GM23338 (cell line): ENCODE measurements at regions not wholly inside any gene's neighbourhood (a gene's known extent, or its start where the extent isn't known, plus 50 kb on each side); places are given as distances from the start of the nearest gene placed in this dataset.

ENCODE experiments used
- ATAC-seq: fragments of 200-7000 bp; cut with Tn5 transposase; 3 replicates; pipeline ENCODE4 v1.9.1; 2020
- DNase-seq: peaks from one replicate; pipeline ENCODE4 v3.0.0-alpha.2; 2015; ENCODE audit warnings: low spot score
- H2AFZ ChIP-seq: fragments of 200-600 bp; sonication (generic); 2 replicates; pipeline ENCODE4 v1.8.0; 2016; ENCODE audit warnings: antibody characterized with exemption, mild to moderate bottlenecking, moderate library complexity
- H3F3A ChIP-seq: fragments of 200-600 bp; sonication (generic); replicated peaks from 2 replicates; pipeline ENCODE4 v1.8.0; 2017; ENCODE audit warnings: antibody characterized with exemption, mixed run types, low read depth
- H3K27ac ChIP-seq: fragments of 200-600 bp; sonication (generic); 2 replicates; pipeline ENCODE4 v1.6.1; 2016; ENCODE audit warnings: low read depth
- H3K27me3 ChIP-seq: fragments of 200-600 bp; sonication (generic); 2 replicates; pipeline ENCODE4 v1.8.0; 2016; ENCODE audit warnings: mild to moderate bottlenecking, mixed run types, moderate library complexity; ENCODE audit not compliant: insufficient read depth
- H3K36me3 ChIP-seq: fragments of 200-600 bp; sonication (generic); 2 replicates; pipeline ENCODE4 v1.8.0; 2016; ENCODE audit warnings: mild to moderate bottlenecking; ENCODE audit not compliant: insufficient read depth
- H3K4me1 ChIP-seq: fragments of 200-600 bp; sonication (generic); 2 replicates; pipeline ENCODE4 v1.8.0; 2016; ENCODE audit warnings: mild to moderate bottlenecking, moderate library complexity; ENCODE audit not compliant: insufficient read depth
- H3K4me2 ChIP-seq: fragments of 200-600 bp; sonication (generic); 2 replicates; pipeline ENCODE4 v1.7.1; 2017; ENCODE audit warnings: mixed run types
- H3K4me3 ChIP-seq: fragments of 200-600 bp; sonication (generic); 2 replicates; pipeline ENCODE4 v1.6.1; 2016; ENCODE audit warnings: mixed run types
- H3K79me2 ChIP-seq: fragments of 200-600 bp; sonication (generic); replicated peaks from 2 replicates; pipeline ENCODE4 v1.8.0; 2017; ENCODE audit warnings: mild to moderate bottlenecking; ENCODE audit not compliant: insufficient read depth
- H3K9me2 ChIP-seq: fragments of 200-600 bp; sonication (generic); 2 replicates; pipeline ENCODE4 v1.8.0; 2017; ENCODE audit not compliant: insufficient read depth
- H4K20me1 ChIP-seq: fragments of 200-600 bp; sonication (generic); replicated peaks from 2 replicates; pipeline ENCODE4 v1.8.0; 2017; ENCODE audit warnings: mild to moderate bottlenecking; ENCODE audit not compliant: insufficient read depth
- H3K27ac Mint-ChIP-seq: 2 replicates; pipeline ENCODE4 v1.8.0; 2020; ENCODE audit warnings: inconsistent platforms, mild to moderate bottlenecking, moderate library complexity, mixed read lengths
- H3K27me3 Mint-ChIP-seq: 3 replicates; pipeline ENCODE4 v1.8.0; 2022; ENCODE audit warnings: low read depth, mild to moderate bottlenecking, moderate library complexity, mixed read lengths, inconsistent platforms; ENCODE audit not compliant: insufficient read depth, poor library complexity
- H3K36me3 Mint-ChIP-seq: 3 replicates; pipeline ENCODE4 v1.8.0; 2021; ENCODE audit warnings: low read depth, mild to moderate bottlenecking, inconsistent platforms, moderate library complexity, mixed read lengths
- H3K4me1 Mint-ChIP-seq: 3 replicates; pipeline ENCODE4 v1.8.0; 2020; ENCODE audit warnings: mild to moderate bottlenecking, inconsistent platforms, mixed read lengths
- H3K4me3 Mint-ChIP-seq: 3 replicates; pipeline ENCODE4 v1.8.0; 2021; ENCODE audit warnings: moderate library complexity, mild to moderate bottlenecking, inconsistent platforms, mixed read lengths
- H3K9me3 Mint-ChIP-seq: 3 replicates; pipeline ENCODE4 v1.8.0; 2020; ENCODE audit warnings: moderate library complexity, mild to moderate bottlenecking, inconsistent platforms, mixed read lengths
- EZH2phosphoT487 ChIP-seq: fragments of 200-600 bp; sonication (generic); IDR thresholded peaks from one replicate; pipeline ENCODE4 v1.8.1; 2018; ENCODE audit warnings: antibody characterized with exemption; ENCODE audit not compliant: unreplicated experiment
- JUNB ChIP-seq: IDR thresholded peaks from one replicate; pipeline ENCODE4 v1.6.1; 2016; ENCODE audit warnings: antibody characterized with exemption; ENCODE audit not compliant: unreplicated experiment
- NANOG ChIP-seq: IDR thresholded peaks from 2 replicates; pipeline ENCODE4 v1.6.1; 2016; ENCODE audit warnings: antibody characterized with exemption, borderline replicate concordance
- POLR2AphosphoS5 ChIP-seq: IDR thresholded peaks from 2 replicates; pipeline ENCODE4 v1.6.1; 2016; ENCODE audit warnings: antibody characterized with exemption, low read depth
- STAT1 ChIP-seq: IDR thresholded peaks from one replicate; pipeline ENCODE4 v1.6.1; 2016; ENCODE audit warnings: antibody characterized with exemption; ENCODE audit not compliant: unreplicated experiment
- ZNF331 ChIP-seq: fragments of 250-450 bp; sonication (Bioruptor Pico); IDR thresholded peaks from 2 replicates; pipeline ENCODE4 v1.5.0; 2020; ENCODE audit warnings: low read depth, mild to moderate bottlenecking, moderate library complexity
- TF ChIP-seq, protein P1 (sequence below): IDR thresholded peaks from one replicate; pipeline ENCODE4 v1.6.1; 2018; ENCODE audit warnings: antibody characterized with exemption; ENCODE audit not compliant: unreplicated experiment
- TF ChIP-seq, protein P2 (sequence below), 2 experiments: fragments of 200-600 bp in 1 of 2; sonication (generic) in 1 of 2; conservative IDR thresholded peaks; 2 replicates each; pipeline versions ENCODE4 v1.5.1 to v1.6.1; 2016 to 2017; ENCODE audit warnings: antibody characterized with exemption in 2 of 2, low read depth in 2 of 2, mild to moderate bottlenecking in 2 of 2, moderate library complexity in 1 of 2
- TF ChIP-seq, protein P3 (sequence below): fragments of 250-450 bp; sonication (Bioruptor Pico); IDR thresholded peaks from 2 replicates; pipeline ENCODE4 v1.5.0; 2020; ENCODE audit warnings: mild to moderate bottlenecking, moderate library complexity

DNA sequence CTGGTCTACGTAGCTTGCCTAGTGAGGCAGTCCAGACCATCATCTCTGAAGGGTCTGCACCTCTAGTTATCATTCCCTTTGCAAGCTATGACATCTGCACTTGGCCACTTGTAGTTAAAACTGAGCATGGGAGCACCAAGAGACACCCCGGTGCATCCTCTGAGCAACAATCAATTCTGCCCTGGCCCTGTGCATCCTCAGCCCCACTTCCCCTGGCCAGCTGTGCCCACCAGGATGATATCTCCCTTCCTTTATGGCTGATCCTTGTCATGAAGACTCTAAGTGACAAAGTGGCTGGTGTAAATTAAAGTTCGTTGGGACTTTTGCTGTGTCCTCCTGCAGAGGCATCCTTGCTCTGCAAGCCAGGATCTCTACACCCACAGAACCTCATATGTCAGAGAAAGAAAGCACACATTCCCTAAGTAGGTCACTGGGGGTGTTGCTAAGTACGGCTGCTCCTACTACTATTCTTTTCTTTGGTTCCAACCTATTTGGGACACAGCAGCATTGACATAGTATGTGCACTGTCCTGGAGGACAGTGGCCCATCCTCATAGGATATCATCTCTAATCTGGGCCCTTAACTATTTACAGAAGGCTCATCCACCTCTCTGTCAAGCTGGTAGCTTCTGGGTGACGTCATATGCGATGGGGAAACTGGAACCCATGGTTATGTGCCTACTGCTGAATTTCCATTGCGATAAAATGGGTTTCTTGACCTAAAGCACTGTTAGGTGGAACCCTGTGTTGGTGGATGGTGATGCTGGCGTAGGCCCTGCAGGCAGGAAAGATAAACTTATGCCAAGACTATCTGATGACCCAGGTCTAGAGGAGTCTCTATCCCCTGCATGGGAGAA is 384.3 kb upstream of the ID2 start (continued):
- TF ChIP-seq, protein P1, sequence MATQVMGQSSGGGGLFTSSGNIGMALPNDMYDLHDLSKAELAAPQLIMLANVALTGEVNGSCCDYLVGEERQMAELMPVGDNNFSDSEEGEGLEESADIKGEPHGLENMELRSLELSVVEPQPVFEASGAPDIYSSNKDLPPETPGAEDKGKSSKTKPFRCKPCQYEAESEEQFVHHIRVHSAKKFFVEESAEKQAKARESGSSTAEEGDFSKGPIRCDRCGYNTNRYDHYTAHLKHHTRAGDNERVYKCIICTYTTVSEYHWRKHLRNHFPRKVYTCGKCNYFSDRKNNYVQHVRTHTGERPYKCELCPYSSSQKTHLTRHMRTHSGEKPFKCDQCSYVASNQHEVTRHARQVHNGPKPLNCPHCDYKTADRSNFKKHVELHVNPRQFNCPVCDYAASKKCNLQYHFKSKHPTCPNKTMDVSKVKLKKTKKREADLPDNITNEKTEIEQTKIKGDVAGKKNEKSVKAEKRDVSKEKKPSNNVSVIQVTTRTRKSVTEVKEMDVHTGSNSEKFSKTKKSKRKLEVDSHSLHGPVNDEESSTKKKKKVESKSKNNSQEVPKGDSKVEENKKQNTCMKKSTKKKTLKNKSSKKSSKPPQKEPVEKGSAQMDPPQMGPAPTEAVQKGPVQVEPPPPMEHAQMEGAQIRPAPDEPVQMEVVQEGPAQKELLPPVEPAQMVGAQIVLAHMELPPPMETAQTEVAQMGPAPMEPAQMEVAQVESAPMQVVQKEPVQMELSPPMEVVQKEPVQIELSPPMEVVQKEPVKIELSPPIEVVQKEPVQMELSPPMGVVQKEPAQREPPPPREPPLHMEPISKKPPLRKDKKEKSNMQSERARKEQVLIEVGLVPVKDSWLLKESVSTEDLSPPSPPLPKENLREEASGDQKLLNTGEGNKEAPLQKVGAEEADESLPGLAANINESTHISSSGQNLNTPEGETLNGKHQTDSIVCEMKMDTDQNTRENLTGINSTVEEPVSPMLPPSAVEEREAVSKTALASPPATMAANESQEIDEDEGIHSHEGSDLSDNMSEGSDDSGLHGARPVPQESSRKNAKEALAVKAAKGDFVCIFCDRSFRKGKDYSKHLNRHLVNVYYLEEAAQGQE, result no peak
- TF ChIP-seq, protein P2, sequence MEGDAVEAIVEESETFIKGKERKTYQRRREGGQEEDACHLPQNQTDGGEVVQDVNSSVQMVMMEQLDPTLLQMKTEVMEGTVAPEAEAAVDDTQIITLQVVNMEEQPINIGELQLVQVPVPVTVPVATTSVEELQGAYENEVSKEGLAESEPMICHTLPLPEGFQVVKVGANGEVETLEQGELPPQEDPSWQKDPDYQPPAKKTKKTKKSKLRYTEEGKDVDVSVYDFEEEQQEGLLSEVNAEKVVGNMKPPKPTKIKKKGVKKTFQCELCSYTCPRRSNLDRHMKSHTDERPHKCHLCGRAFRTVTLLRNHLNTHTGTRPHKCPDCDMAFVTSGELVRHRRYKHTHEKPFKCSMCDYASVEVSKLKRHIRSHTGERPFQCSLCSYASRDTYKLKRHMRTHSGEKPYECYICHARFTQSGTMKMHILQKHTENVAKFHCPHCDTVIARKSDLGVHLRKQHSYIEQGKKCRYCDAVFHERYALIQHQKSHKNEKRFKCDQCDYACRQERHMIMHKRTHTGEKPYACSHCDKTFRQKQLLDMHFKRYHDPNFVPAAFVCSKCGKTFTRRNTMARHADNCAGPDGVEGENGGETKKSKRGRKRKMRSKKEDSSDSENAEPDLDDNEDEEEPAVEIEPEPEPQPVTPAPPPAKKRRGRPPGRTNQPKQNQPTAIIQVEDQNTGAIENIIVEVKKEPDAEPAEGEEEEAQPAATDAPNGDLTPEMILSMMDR (conservative IDR thresholded peaks at IDR 0.05; ENCODE audit: low read depth in 2 of 2), result no peak
- no peak for TF ChIP-seq NANOG

DNA sequence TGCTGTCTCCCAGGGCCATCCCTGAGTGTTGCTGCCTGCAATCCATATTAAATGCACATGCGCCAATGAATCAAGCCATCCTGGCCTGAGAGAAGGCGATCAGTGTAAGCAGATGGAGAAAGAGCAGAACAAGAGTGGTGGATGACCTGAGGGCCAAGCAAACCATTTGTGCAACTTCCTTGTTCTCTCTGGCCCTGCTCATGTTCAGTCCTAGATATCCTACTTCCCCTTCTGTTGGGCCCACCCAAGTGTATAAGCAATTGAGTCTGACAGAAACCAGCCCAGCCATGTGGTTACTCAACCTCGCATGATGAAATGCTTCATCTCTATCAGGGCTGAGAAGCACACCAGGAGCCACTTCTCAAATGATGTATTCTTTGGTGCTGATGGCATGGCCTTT is 383.1 kb upstream of the ID2 start:
- H3K27me3 ChIP-seq, result no peaks in the 10 kb centered on the region
- H3K36me3 ChIP-seq, result no peaks in the 10 kb centered on the region
- no peaks in the 10 kb centered on the region for H3F3A ChIP-seq
- ATAC-seq (no peak), DNase-seq (no peak)
- no peaks in the 10 kb centered on the region for H3K4me1 ChIP-seq
- no peaks in the 10 kb centered on the region for H4K20me1 ChIP-seq
- no peak overlapping the region for H3K4me2 ChIP-seq
- no peak overlapping the region for H3K27ac Mint-ChIP-seq
- peaks cover 42% of the 10 kb centered on the region for H3K9me2 ChIP-seq
- no peak overlapping the region for H3K4me3 Mint-ChIP-seq
- peaks cover 18% of the 10 kb centered on the region for H3K27me3 Mint-ChIP-seq
- H2AFZ ChIP-seq, result no peak overlapping the region
- peaks cover 5% of the 10 kb centered on the region; the same call in 1 of the 3 replicates for H3K36me3 Mint-ChIP-seq
- no peak overlapping the region for H3K27ac ChIP-seq
- H3K9me3 Mint-ChIP-seq, result no peaks in the 10 kb centered on the region; the same call in 2 of the 3 replicates
- no peak overlapping the region for H3K4me3 ChIP-seq
- no peaks in the 10 kb centered on the region for H3K79me2 ChIP-seq
- no peaks in the 10 kb centered on the region for H3K4me1 Mint-ChIP-seq
- no peak for TF ChIP-seq STAT1
- TF ChIP-seq, protein P3, sequence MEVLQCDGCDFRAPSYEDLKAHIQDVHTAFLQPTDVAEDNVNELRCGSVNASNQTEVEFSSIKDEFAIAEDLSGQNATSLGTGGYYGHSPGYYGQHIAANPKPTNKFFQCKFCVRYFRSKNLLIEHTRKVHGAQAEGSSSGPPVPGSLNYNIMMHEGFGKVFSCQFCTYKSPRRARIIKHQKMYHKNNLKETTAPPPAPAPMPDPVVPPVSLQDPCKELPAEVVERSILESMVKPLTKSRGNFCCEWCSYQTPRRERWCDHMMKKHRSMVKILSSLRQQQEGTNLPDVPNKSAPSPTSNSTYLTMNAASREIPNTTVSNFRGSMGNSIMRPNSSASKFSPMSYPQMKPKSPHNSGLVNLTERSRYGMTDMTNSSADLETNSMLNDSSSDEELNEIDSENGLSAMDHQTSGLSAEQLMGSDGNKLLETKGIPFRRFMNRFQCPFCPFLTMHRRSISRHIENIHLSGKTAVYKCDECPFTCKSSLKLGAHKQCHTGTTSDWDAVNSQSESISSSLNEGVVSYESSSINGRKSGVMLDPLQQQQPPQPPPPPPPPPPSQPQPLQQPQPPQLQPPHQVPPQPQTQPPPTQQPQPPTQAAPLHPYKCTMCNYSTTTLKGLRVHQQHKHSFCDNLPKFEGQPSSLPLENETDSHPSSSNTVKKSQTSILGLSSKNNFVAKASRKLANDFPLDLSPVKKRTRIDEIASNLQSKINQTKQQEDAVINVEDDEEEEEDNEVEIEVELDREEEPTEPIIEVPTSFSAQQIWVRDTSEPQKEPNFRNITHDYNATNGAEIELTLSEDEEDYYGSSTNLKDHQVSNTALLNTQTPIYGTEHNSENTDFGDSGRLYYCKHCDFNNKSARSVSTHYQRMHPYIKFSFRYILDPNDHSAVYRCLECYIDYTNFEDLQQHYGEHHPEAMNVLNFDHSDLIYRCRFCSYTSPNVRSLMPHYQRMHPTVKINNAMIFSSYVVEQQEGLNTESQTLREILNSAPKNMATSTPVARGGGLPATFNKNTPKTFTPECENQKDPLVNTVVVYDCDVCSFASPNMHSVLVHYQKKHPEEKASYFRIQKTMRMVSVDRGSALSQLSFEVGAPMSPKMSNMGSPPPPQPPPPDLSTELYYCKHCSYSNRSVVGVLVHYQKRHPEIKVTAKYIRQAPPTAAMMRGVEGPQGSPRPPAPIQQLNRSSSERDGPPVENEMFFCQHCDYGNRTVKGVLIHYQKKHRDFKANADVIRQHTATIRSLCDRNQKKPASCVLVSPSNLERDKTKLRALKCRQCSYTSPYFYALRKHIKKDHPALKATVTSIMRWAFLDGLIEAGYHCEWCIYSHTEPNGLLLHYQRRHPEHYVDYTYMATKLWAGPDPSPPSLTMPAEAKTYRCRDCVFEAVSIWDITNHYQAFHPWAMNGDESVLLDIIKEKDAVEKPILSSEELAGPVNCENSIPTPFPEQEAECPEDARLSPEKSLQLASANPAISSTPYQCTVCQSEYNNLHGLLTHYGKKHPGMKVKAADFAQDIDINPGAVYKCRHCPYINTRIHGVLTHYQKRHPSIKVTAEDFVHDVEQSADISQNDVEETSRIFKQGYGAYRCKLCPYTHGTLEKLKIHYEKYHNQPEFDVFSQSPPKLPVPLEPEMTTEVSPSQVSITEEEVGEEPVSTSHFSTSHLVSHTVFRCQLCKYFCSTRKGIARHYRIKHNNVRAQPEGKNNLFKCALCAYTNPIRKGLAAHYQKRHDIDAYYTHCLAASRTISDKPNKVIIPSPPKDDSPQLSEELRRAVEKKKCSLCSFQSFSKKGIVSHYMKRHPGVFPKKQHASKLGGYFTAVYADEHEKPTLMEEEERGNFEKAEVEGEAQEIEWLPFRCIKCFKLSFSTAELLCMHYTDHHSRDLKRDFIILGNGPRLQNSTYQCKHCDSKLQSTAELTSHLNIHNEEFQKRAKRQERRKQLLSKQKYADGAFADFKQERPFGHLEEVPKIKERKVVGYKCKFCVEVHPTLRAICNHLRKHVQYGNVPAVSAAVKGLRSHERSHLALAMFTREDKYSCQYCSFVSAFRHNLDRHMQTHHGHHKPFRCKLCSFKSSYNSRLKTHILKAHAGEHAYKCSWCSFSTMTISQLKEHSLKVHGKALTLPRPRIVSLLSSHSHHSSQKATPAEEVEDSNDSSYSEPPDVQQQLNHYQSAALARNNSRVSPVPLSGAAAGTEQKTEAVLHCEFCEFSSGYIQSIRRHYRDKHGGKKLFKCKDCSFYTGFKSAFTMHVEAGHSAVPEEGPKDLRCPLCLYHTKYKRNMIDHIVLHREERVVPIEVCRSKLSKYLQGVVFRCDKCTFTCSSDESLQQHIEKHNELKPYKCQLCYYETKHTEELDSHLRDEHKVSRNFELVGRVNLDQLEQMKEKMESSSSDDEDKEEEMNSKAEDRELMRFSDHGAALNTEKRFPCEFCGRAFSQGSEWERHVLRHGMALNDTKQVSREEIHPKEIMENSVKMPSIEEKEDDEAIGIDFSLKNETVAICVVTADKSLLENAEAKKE (CRISPR knock-in tag), result no peak
- TF ChIP-seq ZNF331 (CRISPR knock-in tag), result no peak
- no peak for TF ChIP-seq JUNB
- TF ChIP-seq EZH2phosphoT487, result no peak
- TF ChIP-seq POLR2AphosphoS5, result no peak
- TF ChIP-seq, protein P1, result no peak
